HG03039 (cell line): ENCODE measurements at regions not wholly inside any gene's neighbourhood (a gene's known extent, or its start where the extent isn't known, plus 50 kb on each side); places are given as distances from the start of the nearest gene placed in this dataset.

Experiments used
- ATAC-seq: cut with Tn5 transposase; IDR thresholded peaks from one replicate; pipeline ENCODE4 v1.9.1; 2021; ENCODE audit warnings: mild to moderate bottlenecking, moderate library complexity; ENCODE audit not compliant: unreplicated experiment

DNA sequence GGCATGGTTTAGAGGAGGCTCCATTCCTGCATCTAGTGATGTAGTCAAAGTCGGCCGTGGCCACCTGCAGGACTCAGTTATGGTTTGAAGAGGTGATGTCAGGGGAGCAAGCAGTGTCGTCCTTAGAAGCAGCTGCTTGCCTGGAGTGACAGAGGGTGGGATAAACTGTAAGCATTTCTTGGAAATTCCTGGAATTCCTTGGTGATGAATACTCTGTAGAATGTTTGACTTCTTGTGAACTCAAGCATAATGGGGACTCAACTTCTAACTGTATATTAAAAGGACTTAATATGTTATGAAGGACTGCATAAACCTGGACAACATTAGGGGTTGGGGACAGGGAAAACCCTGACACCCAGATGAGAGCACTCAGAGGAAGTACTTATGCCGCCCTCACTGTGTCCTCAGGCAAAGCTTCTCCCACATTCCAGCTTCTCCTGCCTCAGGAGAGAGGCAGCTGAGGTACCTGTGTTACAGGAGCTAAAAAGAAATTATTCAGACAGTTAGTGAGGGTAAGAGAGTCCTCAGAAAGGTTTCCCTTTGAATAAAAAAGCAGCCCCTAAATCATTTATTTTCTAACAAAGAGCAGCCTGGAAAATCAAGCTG, 459.9 kb upstream of the CELF4 start:
- ATAC-seq = no peak

DNA sequence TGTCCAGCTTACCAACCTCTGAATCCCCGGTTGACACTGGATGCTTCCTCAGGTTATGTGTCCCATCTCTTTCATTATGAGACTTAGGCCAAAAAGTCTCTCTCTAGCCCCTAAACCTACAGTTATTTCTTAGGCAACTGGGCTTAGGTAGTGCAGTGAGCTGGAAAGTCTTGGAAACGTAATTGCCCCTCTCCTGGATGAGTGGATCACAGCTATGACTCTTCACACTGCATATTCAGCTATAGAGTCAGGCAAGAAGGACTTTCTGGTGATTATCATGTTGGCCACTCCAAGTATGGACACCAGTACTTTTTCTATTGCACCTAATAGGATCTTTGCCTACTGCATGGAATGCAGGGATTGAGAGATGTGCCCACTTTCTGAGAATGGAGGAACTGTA, 458.3 kb upstream of the CELF4 start:
- no peak for ATAC-seq

DNA sequence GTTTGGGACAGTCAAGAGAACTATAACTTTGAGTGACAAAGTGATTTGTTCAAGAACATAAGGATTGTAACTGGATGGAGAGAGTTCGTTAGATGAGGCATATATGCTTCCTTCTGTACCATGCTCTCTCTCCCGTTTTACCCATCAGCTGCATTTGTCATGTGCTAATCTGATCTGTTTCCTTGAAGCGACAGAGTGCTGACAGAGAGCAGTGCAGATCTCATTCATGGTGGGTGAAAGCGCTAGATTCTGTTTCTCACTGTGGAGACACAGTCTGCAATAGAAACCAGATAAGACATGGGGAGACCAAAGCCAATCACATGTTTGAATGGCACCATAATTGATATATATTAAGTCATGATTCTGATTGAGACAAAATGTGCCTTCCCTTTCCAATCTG, 456.6 kb upstream of the CELF4 start:
- no peak for ATAC-seq

DNA sequence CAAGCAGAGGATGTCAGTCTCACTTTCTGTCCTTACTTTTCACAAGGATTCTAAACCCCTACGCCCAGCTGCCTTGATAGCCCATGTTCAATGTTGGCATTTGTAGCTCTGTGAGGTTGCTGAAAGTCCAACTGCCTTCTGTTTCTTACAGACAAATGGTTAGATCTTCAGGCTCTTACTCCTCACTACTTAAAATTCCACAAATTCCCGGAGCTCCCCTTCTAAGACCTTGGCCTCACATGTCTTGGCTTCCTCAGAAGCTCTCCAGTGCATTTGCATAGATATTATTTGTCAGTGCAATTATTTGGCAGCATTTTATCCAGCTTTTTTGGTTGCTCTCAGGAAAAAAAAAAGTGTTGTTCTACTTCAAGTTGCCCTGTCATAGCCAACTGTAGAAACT, 453.7 kb upstream of the CELF4 start:
- ATAC-seq = no peak

DNA sequence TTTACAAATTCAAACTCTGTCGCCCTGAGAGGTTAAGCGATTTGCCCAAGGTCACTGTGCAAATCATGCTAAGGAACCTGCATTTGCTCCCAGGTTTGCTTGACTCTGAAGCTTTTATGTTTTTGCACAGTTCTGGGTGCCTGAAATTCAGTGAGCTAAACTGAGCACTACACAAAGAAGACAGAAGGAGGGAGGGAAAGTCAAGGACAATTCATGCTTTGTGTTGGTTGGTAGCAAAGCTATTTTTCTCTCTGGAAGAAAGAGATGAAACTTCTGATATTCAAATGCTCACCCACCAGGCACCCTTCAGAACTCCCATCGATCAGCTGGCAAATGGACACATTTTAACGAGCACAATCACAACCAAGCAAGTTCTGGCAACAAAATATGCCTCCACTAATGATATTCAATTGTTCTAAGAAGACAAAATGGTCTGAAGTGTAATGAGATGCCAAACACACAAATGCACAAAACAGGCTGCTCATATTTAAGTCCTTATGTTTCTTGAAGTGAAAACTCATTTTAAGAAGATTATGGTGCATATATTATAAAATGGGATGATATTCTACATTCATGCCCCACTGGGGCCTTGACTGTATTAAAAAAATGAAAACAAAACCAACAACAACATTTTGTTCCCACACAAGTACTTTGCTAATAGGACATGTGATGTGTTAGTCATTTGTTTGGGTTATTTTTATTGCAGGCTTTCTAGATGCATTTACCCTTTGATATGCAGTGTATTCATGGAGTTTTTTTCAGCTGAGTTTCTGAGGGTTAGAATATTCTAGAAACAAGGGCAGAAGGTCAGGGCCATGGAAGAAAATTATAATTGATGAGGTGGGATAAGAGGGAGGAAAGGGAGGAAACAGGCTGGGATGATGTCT, 445.6 kb upstream of the CELF4 start:
- no peak for ATAC-seq

DNA sequence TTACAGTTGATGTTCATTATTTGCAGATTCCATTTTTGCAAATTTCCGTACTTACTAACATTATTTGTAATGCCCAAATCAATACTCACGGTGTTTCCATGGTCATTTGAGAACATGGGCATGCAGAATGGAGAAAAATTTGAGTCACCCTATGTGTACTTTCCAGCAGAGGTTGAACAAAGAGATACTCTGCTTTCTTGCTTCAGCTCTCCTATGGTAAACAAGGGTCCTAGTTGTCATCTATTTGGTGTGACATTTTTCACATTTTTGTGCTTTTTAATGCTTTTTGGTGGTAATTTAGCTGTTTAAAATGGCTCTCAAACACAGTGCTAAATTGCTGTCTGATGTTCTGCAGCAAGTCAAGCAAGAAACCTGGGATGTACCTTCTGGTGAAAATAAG, 444.4 kb upstream of the CELF4 start:
- ATAC-seq = no peak

DNA sequence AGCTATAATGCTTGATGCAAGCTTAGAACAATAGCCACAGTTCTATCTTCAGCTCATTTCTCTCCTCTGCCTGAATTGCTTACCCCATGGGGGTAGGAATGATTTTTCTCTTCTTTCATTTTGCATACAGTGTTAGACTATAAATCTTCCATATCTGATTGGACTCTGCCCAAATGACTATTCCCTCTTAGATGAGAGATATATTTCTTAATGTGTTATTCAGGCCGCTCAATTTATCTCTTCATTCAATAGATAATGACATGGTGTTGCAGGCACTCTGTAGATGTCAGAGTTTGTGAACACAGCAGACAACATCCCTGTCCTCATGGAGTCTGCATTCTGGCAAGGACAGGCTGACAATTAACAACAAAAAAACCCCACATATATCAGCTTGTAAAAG, 443.7 kb upstream of the CELF4 start:
- ATAC-seq = no peak

DNA sequence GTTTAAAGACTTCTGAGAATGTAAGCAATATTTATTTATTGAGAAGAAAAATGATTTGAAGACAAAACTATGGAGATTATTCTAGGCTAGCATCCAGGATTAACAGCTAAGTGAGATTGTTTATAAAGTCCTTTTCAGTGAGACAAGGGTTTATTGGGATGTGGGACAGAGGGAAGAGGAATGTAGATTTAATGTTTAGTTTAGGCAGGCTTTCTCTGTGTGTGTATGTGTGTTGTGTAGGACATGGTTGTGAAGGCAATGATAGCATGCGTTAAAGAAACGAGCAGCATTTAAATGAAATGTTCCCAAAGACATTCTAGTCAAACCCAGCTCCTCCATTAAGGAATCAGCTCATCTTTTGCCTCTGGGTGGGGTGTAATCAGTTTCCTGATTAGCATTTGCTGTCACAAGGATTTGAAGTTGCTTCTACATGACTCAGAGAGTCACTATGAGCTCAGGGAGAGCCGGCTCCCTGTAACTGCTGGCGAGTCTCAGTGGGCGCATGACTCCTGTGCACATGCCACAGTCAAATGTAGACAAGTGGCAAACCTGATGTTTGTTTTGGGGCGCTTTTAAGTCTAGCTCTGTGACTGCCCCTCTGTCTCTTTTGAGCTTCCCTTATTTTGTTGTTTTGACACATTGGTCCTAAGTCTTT, 442.2 kb upstream of the CELF4 start:
- ATAC-seq = no peak

DNA sequence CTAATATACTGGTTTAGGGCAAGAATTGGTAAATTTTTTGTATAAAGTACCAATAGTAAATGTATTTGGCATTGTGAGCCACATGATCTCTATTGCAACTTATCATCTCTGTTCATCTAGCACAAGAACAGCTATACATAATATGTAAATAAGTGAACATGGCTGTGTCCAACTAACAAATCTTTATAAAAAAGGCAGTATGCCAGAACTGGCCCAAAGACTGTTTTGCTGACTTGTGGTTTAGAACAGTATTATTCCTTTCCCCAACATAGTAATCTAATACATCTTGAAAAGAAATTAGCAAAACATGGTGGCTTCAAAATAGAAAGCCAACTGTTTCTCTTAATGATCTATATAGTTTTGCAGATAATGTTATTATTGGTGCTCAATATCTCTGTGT, 441.4 kb upstream of the CELF4 start:
- no peak for ATAC-seq

DNA sequence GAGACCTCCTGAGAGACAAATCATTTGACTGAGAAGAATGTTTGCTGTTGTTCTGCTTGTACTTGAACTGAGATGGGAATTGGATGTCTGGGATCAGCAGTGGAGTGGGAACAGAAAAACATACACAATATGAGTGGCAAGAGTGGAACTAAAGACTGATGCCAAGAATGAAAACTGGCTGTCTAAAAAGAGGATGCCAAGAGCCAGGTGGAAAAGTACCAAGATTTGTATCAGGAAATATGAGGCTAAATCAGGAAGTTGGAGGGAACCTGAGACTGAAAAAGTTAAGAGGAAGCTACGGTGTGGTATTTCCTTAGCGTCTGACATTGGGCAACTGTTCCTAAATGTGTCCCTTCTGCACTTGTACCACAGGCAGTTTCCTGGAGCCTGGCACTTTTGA, 440.9 kb upstream of the CELF4 start:
- no peak for ATAC-seq

DNA sequence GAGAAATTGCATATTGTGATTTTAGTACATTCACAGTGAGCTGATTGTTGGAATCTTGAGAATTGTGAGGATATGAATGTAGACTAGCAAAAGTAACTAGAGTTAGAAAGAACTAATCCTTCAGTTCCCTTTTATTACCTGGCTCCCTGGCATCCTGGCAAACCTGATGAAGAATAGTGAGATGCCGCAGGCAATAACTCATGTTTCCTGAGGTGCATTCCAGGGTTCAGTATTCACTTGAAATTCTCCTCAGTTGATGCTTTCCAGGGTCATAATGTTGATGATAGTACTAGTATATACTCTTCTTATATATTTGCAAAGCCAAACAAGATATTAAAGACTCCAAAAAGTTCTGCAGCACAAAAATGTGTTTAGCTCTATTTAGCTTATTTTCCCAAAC, 432.1 kb upstream of the CELF4 start:
- no peak for ATAC-seq

DNA sequence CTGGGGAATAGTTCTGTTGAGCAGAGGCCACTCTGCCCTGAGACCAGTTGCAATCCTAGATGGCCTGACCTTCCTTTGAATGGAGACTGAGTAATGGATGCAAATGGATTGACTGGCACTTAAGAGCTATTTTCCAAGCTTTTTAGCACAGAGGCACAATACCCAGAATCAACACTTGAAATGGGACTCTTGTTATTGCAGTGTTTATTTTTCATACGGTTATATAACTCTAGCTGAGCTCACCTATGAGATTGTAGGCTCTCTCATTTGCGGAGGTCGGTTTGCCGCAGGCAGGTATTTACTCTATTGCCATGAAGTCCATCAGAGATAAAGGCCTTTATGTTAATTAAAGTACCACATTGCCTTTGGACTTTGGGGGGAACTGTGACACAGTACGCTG, 422.3 kb upstream of the CELF4 start:
- ATAC-seq = no peak

DNA sequence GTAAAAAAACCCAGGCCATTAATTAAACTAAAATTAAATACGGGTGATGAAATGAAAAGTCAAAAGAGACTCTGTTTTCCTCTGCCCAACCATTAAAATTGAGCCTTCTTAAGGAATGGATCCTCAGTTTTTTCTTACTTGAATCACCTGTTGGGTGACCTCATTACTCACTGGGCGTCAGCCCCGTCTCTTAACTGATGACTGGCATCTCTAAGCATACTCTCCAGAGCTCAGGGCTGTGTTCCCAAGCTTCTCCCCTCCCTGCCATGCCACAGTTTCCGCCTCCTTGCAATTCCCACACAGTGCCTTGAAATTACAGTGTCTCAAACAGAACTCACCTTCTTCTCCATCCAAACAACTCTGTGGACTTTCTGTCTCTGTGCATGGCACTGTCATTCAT, 421.1 kb upstream of the CELF4 start:
- no peak for ATAC-seq

DNA sequence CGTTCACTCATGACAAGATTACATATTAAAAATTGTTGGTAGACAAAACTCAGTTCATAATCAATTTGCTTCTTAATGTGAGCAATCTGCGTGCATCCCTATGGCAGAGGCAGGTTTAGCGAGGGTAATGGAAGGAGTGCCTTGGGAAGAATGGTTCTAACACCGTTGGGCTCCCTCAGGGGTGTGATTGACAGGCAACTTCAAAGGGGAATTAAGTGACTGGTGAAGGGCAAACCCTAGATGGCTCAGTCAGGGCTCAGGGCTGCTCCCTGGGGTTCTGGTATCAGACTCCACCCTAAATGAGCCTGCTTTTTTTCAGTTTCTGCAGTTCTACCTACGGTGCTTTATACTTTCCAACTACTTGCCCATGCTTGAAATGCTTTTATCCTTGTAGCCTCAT, 419.5 kb upstream of the CELF4 start:
- no peak for ATAC-seq

DNA sequence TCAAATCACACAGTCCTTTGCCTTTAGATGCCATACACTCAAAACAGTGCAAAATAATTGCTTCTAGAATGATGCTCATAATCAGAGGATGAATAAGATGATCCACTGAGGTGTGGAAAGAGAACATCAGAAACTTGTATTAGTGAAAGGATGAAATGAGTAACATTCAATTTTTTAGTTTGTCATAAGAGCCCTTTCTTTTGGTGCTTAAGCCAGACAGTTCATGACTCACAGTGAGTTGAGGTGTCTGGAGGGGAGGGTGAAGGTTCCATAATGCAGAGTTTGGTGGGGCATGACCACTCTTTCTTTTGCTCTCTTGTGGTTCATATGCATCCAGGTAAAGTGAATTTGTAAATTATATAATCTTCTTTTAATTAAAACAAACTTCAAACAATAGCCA, 415.0 kb upstream of the CELF4 start:
- no peak for ATAC-seq

DNA sequence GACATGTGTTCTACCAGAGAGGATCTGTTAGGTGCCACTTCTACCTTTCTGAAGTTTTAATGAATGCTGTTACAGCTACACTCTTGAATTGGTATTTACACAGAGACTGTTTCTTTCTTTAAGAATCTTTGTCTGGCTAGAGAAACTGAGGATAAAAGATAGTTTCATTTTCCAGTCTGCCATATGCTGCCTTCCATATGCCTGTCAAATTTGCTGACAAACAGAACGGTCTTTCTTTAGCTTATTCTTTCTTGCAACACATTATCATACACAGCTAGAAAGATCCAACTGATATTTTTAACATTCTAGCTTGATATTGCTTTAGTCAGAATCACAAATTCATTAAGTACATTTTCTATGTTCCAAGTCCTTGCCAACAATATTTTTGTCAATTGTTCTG, 409.8 kb upstream of the CELF4 start:
- no peak for ATAC-seq

DNA sequence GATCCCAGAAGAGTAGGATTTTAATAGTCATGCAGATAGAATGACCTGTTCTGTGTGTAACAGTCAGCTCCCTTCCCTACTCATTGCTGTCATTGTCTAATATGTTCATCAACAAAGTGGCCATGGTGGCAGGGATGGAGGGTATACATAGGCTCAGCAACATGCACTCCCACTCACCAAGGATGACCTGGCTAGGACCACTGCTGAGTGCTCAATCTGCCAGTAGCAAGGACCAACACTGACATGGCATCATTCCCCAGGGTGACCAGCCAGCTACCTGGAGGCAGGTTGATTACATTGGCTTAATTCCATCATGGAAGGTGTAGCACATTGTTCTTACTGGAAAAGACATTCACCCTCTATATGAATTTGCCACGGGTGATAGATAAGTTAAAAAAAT, 401.7 kb upstream of the CELF4 start:
- ATAC-seq = no peak

DNA sequence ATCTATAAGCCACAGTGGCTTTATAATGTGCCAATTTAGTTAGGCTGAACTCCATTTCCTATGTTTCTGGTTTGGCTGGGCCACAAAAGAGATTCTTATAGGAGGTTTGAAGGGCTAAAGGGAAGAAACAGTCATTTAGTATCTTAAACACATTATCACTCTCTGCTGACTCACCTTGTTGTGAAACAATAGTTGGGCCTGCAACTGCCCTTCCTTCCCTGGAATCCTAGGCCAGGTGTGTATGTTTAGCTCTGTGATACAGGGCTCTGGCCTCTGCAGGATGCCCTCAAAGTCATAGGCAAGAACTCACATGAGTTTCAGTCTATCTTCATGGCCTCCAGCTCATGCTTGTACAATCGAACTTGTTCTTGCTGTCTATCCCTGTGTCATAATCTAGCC, 400.0 kb upstream of the CELF4 start:
- ATAC-seq = no peak

DNA sequence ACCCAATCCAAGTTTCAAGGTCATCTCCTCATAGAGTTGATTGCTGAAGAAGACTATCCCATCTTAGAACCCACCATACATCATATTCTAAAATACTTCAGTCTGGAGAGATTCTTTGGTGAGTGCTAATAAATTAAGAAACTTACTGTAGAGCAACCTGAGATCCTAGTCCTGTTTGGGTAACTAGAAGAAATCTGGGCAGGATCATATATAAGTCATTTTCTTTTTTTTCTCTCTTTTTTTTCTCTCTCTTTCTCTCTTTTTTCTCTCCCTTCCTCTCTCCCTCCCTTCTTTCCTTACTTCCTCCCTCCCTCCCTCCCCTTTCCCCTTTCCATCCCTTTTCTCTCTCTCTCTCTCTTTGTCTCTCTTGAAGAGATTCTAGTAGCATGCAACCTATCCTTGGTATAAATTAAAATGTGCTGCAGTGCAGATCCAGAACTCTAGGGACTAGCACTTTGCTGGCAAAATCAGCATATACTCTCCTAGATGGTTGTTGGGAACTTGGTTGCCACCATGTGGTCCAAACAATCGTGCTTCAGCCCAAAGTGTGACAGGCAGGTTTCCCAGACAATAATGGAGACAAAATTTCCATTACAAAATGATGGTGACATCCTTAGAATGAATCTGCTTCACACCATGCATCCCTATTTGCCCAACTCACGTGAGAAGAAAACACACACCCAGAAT, 399.4 kb upstream of the CELF4 start:
- no peak for ATAC-seq

DNA sequence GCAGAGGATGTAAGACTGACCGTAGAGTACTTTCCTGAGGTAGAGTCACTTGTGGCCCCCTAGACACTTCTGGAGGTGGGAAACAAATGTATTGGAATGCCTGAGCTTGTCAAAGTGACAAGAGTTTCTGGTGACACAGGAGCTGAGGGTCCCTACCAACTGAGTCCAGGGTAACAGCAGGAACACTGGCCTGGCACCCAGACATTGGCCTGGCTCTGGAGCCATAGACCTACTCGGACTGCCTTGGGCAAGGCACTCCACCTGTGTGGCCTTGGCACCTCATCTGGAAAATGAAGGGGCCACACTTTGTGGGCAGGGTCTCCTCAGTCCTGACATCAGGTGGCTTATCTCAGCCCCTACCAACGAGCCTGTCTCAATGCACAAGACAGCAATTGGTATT, 398.2 kb upstream of the CELF4 start:
- ATAC-seq = no peak

DNA sequence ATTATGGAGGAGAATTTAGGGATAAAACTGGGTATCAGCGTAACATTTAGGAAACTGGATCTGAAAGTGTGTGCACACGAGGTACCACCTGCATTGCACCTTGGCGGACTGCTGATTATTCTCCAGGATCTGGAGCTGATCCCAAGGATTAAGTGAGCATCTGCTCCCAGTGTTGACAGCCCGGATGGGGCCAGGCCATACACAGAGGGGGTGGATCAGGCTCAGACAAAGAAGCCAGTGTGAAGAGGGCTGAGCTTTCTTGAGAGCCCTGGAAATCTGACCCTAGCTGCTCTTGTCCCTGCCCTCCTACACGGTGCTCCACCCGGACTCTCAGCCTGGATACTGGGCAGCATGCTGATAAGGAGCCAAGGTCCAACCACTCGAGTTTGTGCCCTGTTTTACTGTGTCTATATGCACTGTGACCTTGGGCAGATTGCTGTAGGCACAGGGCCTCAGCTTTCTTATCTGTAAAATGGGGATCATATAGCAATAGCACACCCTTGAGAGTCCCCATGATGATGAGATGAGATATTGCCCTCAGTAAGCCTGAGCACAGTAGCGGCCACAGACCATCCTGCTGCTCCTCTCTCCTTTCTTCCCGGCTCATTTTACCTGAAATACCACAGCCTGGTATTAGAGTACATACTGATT, 396.8 kb upstream of the CELF4 start:
- ATAC-seq = no peak
